LNCaP clone FGC (cell line): ENCODE measurements at regions not wholly inside any gene's neighbourhood (a gene's known extent, or its start where the extent isn't known, plus 50 kb on each side); places are given as distances from the start of the nearest gene placed in this dataset.

Experiments
- DNase-seq: peaks from one replicate; pipeline ENCODE4 v3.0.0-alpha.2; 2011; ENCODE audit warnings: low read depth
- H3K4me3 ChIP-seq: 2 replicates; pipeline ENCODE4 v1.5.1; 2011; ENCODE audit warnings: mild to moderate bottlenecking, low read depth, low read length, control low read depth
- CTCF ChIP-seq: IDR thresholded peaks from 2 replicates; pipeline ENCODE4 v1.5.1; 2012; ENCODE audit warnings: mild to moderate bottlenecking; ENCODE audit not compliant: control insufficient read depth, insufficient read depth; ENCODE audit errors: extremely low read depth

DNA sequence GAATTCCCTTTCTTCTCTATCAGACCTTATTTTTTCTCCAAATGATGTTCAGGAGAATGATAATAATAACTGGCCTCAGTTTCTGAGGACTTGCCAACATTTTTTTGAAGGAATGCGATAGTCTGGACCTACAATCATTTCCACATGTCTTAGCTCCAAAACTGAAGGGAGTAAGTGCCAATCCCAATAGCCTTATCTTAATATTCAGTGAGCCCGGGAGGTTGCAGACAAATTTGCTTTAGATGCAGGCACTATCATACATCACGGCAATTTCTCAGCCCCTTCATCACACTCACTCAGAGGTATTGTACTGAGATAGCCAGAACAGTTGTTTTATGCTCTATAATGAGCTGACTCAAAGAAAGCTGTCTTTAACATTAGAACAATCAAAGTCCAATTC is 796.9 kb downstream of the ADGRL2 start:
- no peak for DNase-seq
- TF ChIP-seq CTCF: no peak
- no peak overlapping the region for H3K4me3 ChIP-seq

- no peak overlapping the region for H3K4me3 ChIP-seq
- no peak for TF ChIP-seq CTCF
- no peak for DNase-seq
Observed at GRCh38 chr1:82597141-82597540, 796.4 kb downstream of the ADGRL2 start.

DNA sequence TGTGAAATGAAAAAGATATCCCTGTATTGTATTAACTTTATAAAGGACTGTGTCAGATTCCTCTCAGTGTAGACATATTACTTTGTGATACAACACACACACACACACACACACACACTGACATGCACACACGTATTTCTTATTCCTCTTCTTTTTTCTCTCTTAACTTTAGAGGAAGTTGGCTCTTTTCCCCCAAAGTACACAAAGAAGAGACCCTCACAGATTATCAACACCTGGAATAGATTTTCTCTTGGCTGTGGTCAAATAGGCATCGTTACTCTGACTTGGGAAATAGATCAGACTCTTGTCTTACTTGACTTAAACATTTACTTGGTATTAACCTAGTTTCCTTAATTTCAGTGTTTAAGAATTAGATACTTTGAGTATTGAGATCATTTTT is 792.8 kb downstream of the ADGRL2 start:
- no peak for TF ChIP-seq CTCF

GRCh38 chr1:82589588-82589987 is 788.9 kb downstream of the ADGRL2 start:
- TF ChIP-seq CTCF: no peak
- no peak for DNase-seq
- H3K4me3 ChIP-seq: no peak overlapping the region

More for the DNA sequence above, 792.8 kb downstream of the ADGRL2 start:
- DNase-seq: no peak
- H3K4me3 ChIP-seq: no peak overlapping the region

- DNase-seq: no peak
- H3K4me3 ChIP-seq: no peak overlapping the region
- no peak for TF ChIP-seq CTCF
Observed at GRCh38 chr1:82587371-82587770, 786.6 kb downstream of the ADGRL2 start.

GRCh38 chr1:82586473-82586872 is 785.7 kb downstream of the ADGRL2 start:
- no peak for DNase-seq

GRCh38 chr1:82582347-82582746 is 781.6 kb downstream of the ADGRL2 start:
- DNase-seq: no peak
- no peak for TF ChIP-seq CTCF
- H3K4me3 ChIP-seq: no peak overlapping the region

More at GRCh38 chr1:82586473-82586872, 785.7 kb downstream of the ADGRL2 start:
- TF ChIP-seq CTCF: no peak
- no peak overlapping the region for H3K4me3 ChIP-seq
